ENCODE measurements at regions not wholly inside any gene's neighbourhood (a gene's known extent, or its start where the extent isn't known, plus 50 kb on each side); places are given as distances from the start of the nearest gene placed in this dataset.

DNA sequence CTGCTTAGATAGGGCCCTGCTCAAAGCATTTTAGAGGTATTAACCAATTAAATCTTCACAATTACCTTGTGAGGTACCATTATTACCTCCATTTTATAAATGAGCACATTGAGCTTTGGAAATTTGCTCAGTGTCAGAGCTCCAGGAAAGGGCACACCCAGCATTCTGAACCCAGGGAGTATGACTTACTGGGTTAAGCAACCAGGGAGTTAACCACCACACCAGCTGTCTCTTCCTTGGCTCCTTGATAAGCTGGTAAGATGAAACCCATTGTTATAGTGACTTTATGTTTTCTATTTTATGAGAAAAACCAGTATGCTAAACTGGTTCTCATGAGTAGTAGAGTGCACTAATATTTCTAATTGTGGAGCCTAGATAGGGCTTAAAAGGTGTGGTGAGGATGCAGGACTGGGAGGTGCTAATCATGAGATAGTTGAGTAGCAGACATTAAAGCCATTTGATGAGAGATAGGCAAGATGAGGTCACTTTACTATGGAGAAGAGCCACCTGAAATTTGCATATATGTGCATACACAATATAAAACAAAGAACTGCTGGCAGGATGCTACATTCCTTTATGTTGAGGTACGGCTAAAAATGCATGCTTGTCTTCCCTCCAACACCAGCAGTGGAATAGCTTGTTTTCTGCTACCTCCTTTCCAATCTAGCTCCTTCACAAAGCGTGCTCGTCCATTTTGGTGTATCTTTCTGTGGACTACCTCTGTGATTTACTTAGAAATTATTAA lies 556.1 kb downstream of the SPRY1 start:
- ATAC-seq = no peak
- no peak for DNase-seq
- intact Hi-C loops (cut with DNase I, micrococcal nuclease) = no loop called here

- intact Hi-C loops (cut with DNase I, micrococcal nuclease) = no loop called here
- ATAC-seq (no peak), DNase-seq (no peak)
Observed at GRCh38 chr4:123953566-123953965, 557.0 kb downstream of the SPRY1 start.

DNA sequence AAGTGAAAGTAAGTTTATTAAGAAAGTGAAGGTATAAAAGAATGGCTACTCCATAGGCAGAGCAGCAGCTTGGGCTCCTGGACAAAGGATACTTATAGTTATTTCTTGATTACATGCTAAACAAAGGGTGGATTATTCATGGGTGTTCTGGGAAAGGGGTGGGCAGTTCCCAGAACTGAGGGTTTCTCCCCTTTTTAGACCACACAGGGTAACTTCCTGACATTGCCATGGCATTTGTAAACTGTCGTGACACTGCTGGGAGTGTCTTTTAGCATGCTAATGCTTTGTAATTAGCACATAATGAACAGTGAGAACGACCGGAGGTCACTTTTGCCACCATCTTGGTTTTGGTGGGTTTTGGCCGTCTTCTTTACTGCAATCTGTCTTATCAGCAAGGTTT lies 557.6 kb downstream of the SPRY1 start:
- intact Hi-C loops (cut with DNase I, micrococcal nuclease) = no loop called here
- DNase-seq (no peak), ATAC-seq (no peak)

- ATAC-seq = no peak
Observed at GRCh38 chr4:123955167-123955800, 558.7 kb downstream of the SPRY1 start.

GRCh38 chr4:123956204-123956603 lies 559.6 kb downstream of the SPRY1 start:
- ATAC-seq (no peak), DNase-seq (no peak)
- intact Hi-C loops (cut with DNase I, micrococcal nuclease) = no loop called here

More at GRCh38 chr4:123955167-123955800, 558.7 kb downstream of the SPRY1 start:
- intact Hi-C loops (cut with DNase I, micrococcal nuclease) = no loop called here
- DNase-seq = no peak

GRCh38 chr4:123966990-123967769 lies 570.6 kb downstream of the SPRY1 start:
- intact Hi-C loops (cut with DNase I, micrococcal nuclease) = no loop called here
- DNase-seq (no peak), ATAC-seq (no peak)

GRCh38 chr4:123972031-123972430 lies 575.4 kb downstream of the SPRY1 start:
- intact Hi-C loops (cut with DNase I, micrococcal nuclease) = no loop called here
- ATAC-seq = no peak
- no peak for DNase-seq

GRCh38 chr4:123974386-123975149 lies 578.0 kb downstream of the SPRY1 start:
- intact Hi-C loops (cut with DNase I, micrococcal nuclease) = no loop called here
- DNase-seq (no peak), ATAC-seq (no peak)

DNA sequence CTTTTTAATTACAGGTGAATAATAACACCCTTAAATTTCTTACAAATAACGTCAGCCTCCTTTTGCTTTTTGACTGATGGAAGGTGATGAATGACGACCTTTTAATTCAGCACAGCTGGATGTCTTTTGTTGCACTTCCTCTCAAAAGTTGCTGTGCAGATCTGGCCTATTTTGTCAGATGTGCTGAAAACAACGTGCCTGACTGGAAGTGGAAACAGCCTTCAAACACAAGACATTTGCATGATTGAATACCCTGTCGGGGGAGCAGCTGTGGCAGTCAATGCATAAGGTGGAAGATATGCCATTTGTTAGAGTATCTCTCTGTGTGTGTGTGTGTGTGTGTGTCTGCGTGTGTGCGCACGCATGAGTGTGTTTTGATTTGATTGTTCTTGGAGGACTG lies 579.7 kb downstream of the SPRY1 start:
- DNase-seq (no peak), ATAC-seq (no peak)
- intact Hi-C loops (cut with DNase I, micrococcal nuclease) = no loop called here

GRCh38 chr4:123976819-123977218 lies 580.2 kb downstream of the SPRY1 start:
- intact Hi-C loops (cut with DNase I, micrococcal nuclease) = no loop called here
- DNase-seq (no peak), ATAC-seq (no peak)

GRCh38 chr4:123977641-123978081 lies 581.1 kb downstream of the SPRY1 start:
- ATAC-seq = no peak
- intact Hi-C loops (cut with DNase I, micrococcal nuclease) = no loop called here
- no peak for DNase-seq

GRCh38 chr4:123978637-123979036 lies 582.0 kb downstream of the SPRY1 start:
- intact Hi-C loops (cut with DNase I, micrococcal nuclease) = no loop called here
- ATAC-seq = no peak
- DNase-seq = no peak

GRCh38 chr4:123980736-123981300 lies 584.2 kb downstream of the SPRY1 start:
- intact Hi-C loops (cut with DNase I, micrococcal nuclease) = no loop called here
- no peak for DNase-seq
- no peak for ATAC-seq

GRCh38 chr4:123984886-123985285 lies 588.3 kb downstream of the SPRY1 start:
- intact Hi-C loops (cut with DNase I, micrococcal nuclease) = no loop called here
- DNase-seq = no peak
- no peak for ATAC-seq

- ATAC-seq (no peak), DNase-seq (no peak)
- intact Hi-C loops (cut with DNase I, micrococcal nuclease) = no loop called here
Observed at GRCh38 chr4:123986268-123986798, 589.7 kb downstream of the SPRY1 start.

DNA sequence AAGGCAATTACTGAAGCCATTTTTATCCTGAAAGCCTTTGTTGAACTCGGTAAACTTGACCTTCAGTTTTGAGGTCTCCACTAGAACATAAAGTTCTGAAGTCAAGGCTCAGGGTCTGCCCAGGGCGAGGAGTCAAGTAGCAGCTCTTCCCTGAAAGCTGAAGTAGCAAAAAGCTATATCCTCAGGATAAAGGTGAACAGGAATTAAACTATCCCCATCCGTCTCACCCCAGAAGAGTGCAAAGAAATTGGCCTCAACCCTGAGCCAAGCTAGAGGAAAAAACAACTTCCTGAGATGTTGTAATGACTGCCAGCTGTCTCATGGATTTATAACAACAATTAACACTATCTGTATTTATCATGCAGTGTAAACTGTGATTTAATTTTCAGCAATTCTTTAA lies 590.8 kb downstream of the SPRY1 start:
- DNase-seq (no peak), ATAC-seq (no peak)
- intact Hi-C loops (cut with DNase I, micrococcal nuclease) = no loop called here

DNA sequence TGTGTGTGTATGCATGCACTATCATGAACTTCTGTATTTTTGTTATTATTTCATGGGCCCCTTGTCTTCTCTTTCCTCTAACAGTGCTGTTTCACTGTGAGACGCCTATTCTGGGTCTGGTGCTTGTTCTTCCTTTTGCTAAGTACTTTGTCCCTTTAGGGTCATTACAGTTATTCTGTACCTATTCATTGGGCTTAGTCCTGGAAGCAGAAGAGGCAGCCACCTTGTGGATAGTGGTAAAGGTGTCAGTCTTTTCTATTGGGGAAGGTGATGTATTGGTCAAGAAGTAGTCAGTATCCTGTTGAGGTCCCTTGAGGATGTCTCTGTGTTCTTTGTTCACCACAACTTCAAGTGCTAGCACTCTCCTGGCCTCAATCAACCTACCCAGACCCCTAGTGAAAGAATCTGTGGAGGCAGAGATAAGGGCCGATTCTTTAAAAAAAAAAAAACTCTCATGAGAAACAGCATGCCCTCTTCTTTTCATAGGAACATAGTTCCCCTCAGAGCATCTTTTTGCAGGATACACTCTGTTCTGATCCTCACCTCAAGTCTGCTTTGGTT lies 593.8 kb downstream of the SPRY1 start:
- intact Hi-C loops (cut with DNase I, micrococcal nuclease) = no loop called here
- ATAC-seq (no peak), DNase-seq (no peak)

GRCh38 chr4:123994917-123995316 lies 598.3 kb downstream of the SPRY1 start:
- DNase-seq (no peak), ATAC-seq (no peak)
- intact Hi-C loops (cut with DNase I, micrococcal nuclease) = no loop called here

Measured in left colon (tissue), 2 donors.